ENCODE measurements at regions not wholly inside any gene's neighbourhood (a gene's known extent, or its start where the extent isn't known, plus 50 kb on each side); places are given as distances from the start of the nearest gene placed in this dataset.

GRCh38 chr5:135693371-135693955, 114.7 kb upstream of the CXCL14 start:
- Histone ChIP-seq H3K27me3 (replicated peaks in 1 of 7) (peaks cover 0 to 52% (median 0%) of the 10 kb centered on the region in 7 donors), H3K4me1 (peaks cover 0 to 9% (median 3%) of the 10 kb centered on the region in 6 donors), H3K27ac (no peak overlapping the region), H3K36me3 (no peaks in the 10 kb centered on the region), H3K9me3 (no peaks in the 10 kb centered on the region), H3K4me3 (no peak overlapping the region)
- DNase-seq = no peak
- WGBS, 5 donors = 88 to 97% (median 94%) methylated on average over 8 of the region's 8 CpGs
- intact Hi-C loops (cut with DNase I; ENCODE audit: low total_unique reads) = no loop called here
- TF ChIP-seq POLR2AphosphoS5 (IDR thresholded peaks at IDR 0.05) (no peak), POLR2A (IDR thresholded peaks at IDR 0.05) (no peak)
- TF ChIP-seq, protein P1, sequence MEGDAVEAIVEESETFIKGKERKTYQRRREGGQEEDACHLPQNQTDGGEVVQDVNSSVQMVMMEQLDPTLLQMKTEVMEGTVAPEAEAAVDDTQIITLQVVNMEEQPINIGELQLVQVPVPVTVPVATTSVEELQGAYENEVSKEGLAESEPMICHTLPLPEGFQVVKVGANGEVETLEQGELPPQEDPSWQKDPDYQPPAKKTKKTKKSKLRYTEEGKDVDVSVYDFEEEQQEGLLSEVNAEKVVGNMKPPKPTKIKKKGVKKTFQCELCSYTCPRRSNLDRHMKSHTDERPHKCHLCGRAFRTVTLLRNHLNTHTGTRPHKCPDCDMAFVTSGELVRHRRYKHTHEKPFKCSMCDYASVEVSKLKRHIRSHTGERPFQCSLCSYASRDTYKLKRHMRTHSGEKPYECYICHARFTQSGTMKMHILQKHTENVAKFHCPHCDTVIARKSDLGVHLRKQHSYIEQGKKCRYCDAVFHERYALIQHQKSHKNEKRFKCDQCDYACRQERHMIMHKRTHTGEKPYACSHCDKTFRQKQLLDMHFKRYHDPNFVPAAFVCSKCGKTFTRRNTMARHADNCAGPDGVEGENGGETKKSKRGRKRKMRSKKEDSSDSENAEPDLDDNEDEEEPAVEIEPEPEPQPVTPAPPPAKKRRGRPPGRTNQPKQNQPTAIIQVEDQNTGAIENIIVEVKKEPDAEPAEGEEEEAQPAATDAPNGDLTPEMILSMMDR (IDR thresholded peaks at IDR 0.05 in 8 of 11, conservative IDR thresholded peaks at IDR 0.05 in 3 of 11) = no peak

DNA sequence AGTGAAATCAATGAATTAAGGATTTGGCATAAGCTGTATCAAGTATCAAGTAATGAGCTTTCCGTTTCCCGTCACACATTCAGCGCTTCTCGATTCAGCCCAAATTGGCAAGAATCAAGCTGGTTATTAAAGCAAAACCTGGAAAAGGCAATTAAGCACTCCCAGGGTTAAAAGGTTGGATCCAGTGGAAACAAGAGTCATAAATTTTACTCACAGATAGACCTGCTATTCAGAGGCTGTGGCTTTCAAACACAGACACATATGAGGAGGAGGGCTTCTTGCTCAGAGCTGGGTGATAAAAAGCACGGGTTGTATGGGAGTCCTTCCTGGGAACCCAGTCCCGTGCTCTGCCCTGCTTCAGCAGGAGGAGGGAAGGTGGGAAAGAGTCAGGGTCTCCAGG, 112.3 kb upstream of the CXCL14 start:
- Histone ChIP-seq H3K27me3 (replicated peaks in 1 of 7) (peaks cover 0 to 50% (median 0%) of the 10 kb centered on the region in 7 donors), H3K9me3 (no peaks in the 10 kb centered on the region), H3K4me3 (no peak overlapping the region), H3K4me1 (peaks cover 0 to 9% (median 2%) of the 10 kb centered on the region in 6 donors), H3K27ac (no peak overlapping the region), H3K36me3 (no peaks in the 10 kb centered on the region)
- WGBS, 5 donors = 51 to 72% (median 71%) methylated on average over 6 of the region's 6 CpGs
- TF ChIP-seq POLR2AphosphoS5 (IDR thresholded peaks at IDR 0.05) (no peak), POLR2A (IDR thresholded peaks at IDR 0.05) (no peak)
- TF ChIP-seq, protein P1 (IDR thresholded peaks at IDR 0.05 in 8 of 11, conservative IDR thresholded peaks at IDR 0.05 in 3 of 11) = no peak
- no peak for DNase-seq
- intact Hi-C loops (cut with DNase I; ENCODE audit: low total_unique reads) = no loop called here

- peaks cover 0 to 44% (median 0%) of the 10 kb centered on the region in 7 donors for H3K27me3 ChIP-seq (replicated peaks in 1 of 7)
- H3K4me1 ChIP-seq = peaks cover 0 to 3% (median 0%) of the 10 kb centered on the region in 6 donors
- intact Hi-C loops (cut with DNase I; ENCODE audit: low total_unique reads) = no loop called here
- no peaks in the 10 kb centered on the region for H3K9me3 ChIP-seq
- WGBS, 5 donors = 70 to 98% (median 84%) methylated on average over 2 of the region's 2 CpGs
- H3K27ac ChIP-seq = no peak overlapping the region
- no peak overlapping the region for H3K4me3 ChIP-seq
- TF ChIP-seq, protein P1 (IDR thresholded peaks at IDR 0.05 in 8 of 11, conservative IDR thresholded peaks at IDR 0.05 in 3 of 11) = no peak
- TF ChIP-seq POLR2AphosphoS5 (IDR thresholded peaks at IDR 0.05) (no peak), POLR2A (IDR thresholded peaks at IDR 0.05) (no peak)
- H3K36me3 ChIP-seq = no peaks in the 10 kb centered on the region
- DNase-seq = no peak
Measured at GRCh38 chr5:135690466-135690865, 111.7 kb upstream of the CXCL14 start.

DNA sequence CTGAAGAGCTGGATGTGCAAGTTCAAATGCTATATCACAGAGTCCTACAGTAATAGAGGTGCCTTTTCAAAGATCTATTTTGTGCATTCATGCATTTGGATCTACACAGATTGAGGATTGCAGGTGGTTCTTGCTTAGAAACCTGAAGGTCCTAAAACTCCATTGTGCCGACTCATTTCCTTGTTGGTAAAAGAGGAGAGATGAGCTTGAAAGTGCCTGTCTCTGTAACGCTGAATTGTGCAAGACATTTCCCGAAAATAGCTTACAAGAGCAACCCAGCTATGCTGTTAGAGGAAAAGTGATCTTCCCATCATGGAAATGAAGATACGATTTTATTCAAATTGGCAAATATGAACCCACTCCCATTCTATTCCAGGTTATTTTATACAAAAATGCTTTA, 110.7 kb upstream of the CXCL14 start:
- Histone ChIP-seq H3K4me1 (no peaks in the 10 kb centered on the region), H3K27ac (no peak overlapping the region), H3K27me3 (replicated peaks in 1 of 7) (peaks cover 0 to 42% (median 0%) of the 10 kb centered on the region in 7 donors), H3K4me3 (no peak overlapping the region), H3K36me3 (no peaks in the 10 kb centered on the region), H3K9me3 (no peaks in the 10 kb centered on the region)
- TF ChIP-seq, protein P1 (IDR thresholded peaks at IDR 0.05 in 8 of 11, conservative IDR thresholded peaks at IDR 0.05 in 3 of 11) = no peak
- TF ChIP-seq POLR2AphosphoS5 (IDR thresholded peaks at IDR 0.05) = no peak
- no peak for TF ChIP-seq POLR2A (IDR thresholded peaks at IDR 0.05)
- 42 to 64% (median 55%) methylated on average over 4 of the region's 4 CpGs for WGBS, 5 donors
- intact Hi-C loops (cut with DNase I; ENCODE audit: low total_unique reads) = no loop called here
- no peak for DNase-seq
